ENCODE measurements at regions not wholly inside any gene's neighbourhood (a gene's known extent, or its start where the extent isn't known, plus 50 kb on each side); places are given as distances from the start of the nearest gene placed in this dataset.

DNA sequence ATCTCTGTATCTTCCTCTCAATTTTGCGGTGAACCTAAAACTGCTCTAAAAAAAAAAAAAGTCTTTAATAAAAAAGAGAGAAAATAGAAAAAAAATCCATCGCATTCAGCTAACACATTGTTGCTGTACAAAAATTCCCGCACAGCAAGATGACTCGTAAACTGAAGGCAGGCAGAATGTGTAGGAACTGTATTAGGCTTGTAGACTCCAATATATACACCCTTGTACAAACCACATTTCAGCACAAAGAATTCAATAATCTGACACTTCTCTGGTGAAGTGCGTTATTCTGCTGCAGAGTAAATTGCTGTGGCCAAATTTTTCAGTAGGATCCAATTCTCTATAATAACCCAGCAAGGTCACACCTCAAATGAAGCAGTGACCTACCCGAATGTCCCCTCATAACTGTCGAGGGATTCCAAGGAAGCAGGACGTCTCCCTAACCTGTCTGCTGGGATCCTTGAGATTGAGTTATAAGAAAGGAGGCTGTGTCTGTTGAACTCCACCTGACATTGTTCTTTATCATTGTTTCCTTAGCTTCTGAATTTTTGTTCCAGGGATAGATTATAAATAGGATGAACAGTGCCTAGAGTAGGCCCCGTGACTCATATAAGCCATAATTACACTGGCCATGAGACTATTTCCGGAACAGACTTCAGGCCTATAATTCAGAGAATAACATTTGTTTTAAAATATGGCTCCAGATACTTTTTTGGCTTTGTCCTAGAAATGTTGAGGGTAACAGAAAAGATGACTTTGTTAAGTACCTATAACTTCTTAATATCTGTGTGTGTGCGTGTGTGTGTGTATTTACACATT is 348.3 kb downstream of the PCDH7 start:
- TF ChIP-seq, protein P1, sequence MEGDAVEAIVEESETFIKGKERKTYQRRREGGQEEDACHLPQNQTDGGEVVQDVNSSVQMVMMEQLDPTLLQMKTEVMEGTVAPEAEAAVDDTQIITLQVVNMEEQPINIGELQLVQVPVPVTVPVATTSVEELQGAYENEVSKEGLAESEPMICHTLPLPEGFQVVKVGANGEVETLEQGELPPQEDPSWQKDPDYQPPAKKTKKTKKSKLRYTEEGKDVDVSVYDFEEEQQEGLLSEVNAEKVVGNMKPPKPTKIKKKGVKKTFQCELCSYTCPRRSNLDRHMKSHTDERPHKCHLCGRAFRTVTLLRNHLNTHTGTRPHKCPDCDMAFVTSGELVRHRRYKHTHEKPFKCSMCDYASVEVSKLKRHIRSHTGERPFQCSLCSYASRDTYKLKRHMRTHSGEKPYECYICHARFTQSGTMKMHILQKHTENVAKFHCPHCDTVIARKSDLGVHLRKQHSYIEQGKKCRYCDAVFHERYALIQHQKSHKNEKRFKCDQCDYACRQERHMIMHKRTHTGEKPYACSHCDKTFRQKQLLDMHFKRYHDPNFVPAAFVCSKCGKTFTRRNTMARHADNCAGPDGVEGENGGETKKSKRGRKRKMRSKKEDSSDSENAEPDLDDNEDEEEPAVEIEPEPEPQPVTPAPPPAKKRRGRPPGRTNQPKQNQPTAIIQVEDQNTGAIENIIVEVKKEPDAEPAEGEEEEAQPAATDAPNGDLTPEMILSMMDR (conservative IDR thresholded peaks at IDR 0.05; ENCODE audit: low read depth, low read length): no peak
- no peak for TF ChIP-seq EZH2 (IDR thresholded peaks at IDR 0.05; ENCODE audit: borderline replicate concordance, low read depth, low read length, poor library complexity, severe bottlenecking)
